Osteoblast (primary cell): ENCODE measurements at regions not wholly inside any gene's neighbourhood (a gene's known extent, or its start where the extent isn't known, plus 50 kb on each side); places are given as distances from the start of the nearest gene placed in this dataset.

Experiments
- DNase-seq: peaks from one replicate; pipeline ENCODE4 v3.0.0; 2011; ENCODE audit warnings: low spot score, mixed read lengths; ENCODE audit not compliant: insufficient read length; ENCODE audit errors: missing footprints
- H2AFZ ChIP-seq: 2 replicates; pipeline ENCODE4 v1.6.0; 2011; ENCODE audit warnings: mild to moderate bottlenecking, low read length
- H3K27ac ChIP-seq: 2 replicates; pipeline ENCODE4 v1.5.1; 2011; ENCODE audit warnings: mild to moderate bottlenecking, low read depth, low read length, moderate library complexity
- H3K27me3 ChIP-seq: 2 replicates; pipeline ENCODE4 v1.6.0; 2012; ENCODE audit warnings: mild to moderate bottlenecking, control low read depth, inconsistent platforms, low read length, moderate library complexity; ENCODE audit not compliant: insufficient read depth
- H3K36me3 ChIP-seq: 2 replicates; pipeline ENCODE4 v1.5.1; 2011; ENCODE audit warnings: mild to moderate bottlenecking, low read length, control low read depth, moderate library complexity; ENCODE audit not compliant: insufficient read depth
- H3K4me1 ChIP-seq: 2 replicates; pipeline ENCODE4 v1.5.1; 2011; ENCODE audit warnings: mild to moderate bottlenecking, low read length, control low read depth, moderate library complexity; ENCODE audit not compliant: insufficient read depth
- H3K4me2 ChIP-seq: 2 replicates; pipeline ENCODE4 v1.6.0; 2011; ENCODE audit warnings: mild to moderate bottlenecking, low read length; ENCODE audit not compliant: insufficient read depth
- H3K4me3 ChIP-seq: fragments of 200-600 bp; sonication (generic); 3 replicates; pipeline ENCODE4 v1.5.1; 2012; ENCODE audit warnings: mild to moderate bottlenecking, low read length, inconsistent platforms; ENCODE audit not compliant: insufficient read depth
- H3K79me2 ChIP-seq: 2 replicates; pipeline ENCODE4 v1.6.0; 2012; ENCODE audit warnings: mild to moderate bottlenecking, low read length, control low read depth, inconsistent platforms; ENCODE audit not compliant: insufficient read depth
- H3K9me3 ChIP-seq: 2 replicates; pipeline ENCODE4 v1.5.1; 2011; ENCODE audit warnings: low read depth, low read length, control low read depth
- H4K20me1 ChIP-seq: 2 replicates; pipeline ENCODE4 v1.6.0; 2012; ENCODE audit warnings: mild to moderate bottlenecking, low read length, control low read depth; ENCODE audit not compliant: insufficient read depth
- CTCF ChIP-seq: IDR thresholded peaks from 2 replicates; pipeline ENCODE4 v1.5.1; 2011; ENCODE audit warnings: mild to moderate bottlenecking, low read depth, low read length, moderate library complexity; ENCODE audit errors: extremely low read depth

GRCh38 chr2:182477774-182478173 is 50.9 kb upstream of the PDE1A start:
- DNase-seq: no peak

GRCh38 chr2:182481676-182482075 is 54.8 kb upstream of the PDE1A start:
- Histone ChIP-seq H3K4me3 (no peak overlapping the region), H3K27ac (no peak overlapping the region), H3K4me1 (no peaks in the 10 kb centered on the region), H3K36me3 (no peaks in the 10 kb centered on the region), H3K9me3 (no peaks in the 10 kb centered on the region), H2AFZ (no peak overlapping the region), H4K20me1 (no peaks in the 10 kb centered on the region), H3K79me2 (no peaks in the 10 kb centered on the region), H3K27me3 (no peaks in the 10 kb centered on the region), H3K4me2 (no peak overlapping the region)
- no peak for DNase-seq
- TF ChIP-seq CTCF: no peak

More at GRCh38 chr2:182477774-182478173, 50.9 kb upstream of the PDE1A start:
- H3K27ac ChIP-seq: no peak overlapping the region
- H3K4me1 ChIP-seq: no peaks in the 10 kb centered on the region
- H4K20me1 ChIP-seq: no peaks in the 10 kb centered on the region
- H3K4me3 ChIP-seq: no peak overlapping the region
- no peaks in the 10 kb centered on the region for H3K9me3 ChIP-seq
- H3K27me3 ChIP-seq: no peaks in the 10 kb centered on the region
- H3K79me2 ChIP-seq: no peaks in the 10 kb centered on the region
- H3K36me3 ChIP-seq: no peaks in the 10 kb centered on the region
- H2AFZ ChIP-seq: no peak overlapping the region
- TF ChIP-seq CTCF: no peak
- no peak overlapping the region for H3K4me2 ChIP-seq

- Histone ChIP-seq H3K36me3 (no peaks in the 10 kb centered on the region), H4K20me1 (no peaks in the 10 kb centered on the region), H3K27me3 (no peaks in the 10 kb centered on the region), H3K4me1 (no peaks in the 10 kb centered on the region), H3K4me2 (no peak overlapping the region), H3K27ac (no peak overlapping the region), H3K9me3 (no peaks in the 10 kb centered on the region), H2AFZ (no peak overlapping the region), H3K4me3 (no peak overlapping the region), H3K79me2 (no peaks in the 10 kb centered on the region)
- no peak for DNase-seq
- TF ChIP-seq CTCF: no peak
These were observed 55.7 kb upstream of the PDE1A start for GRCh38 chr2:182482511-182482910.

GRCh38 chr2:182496596-182496995 is 69.8 kb upstream of the PDE1A start:
- Histone ChIP-seq H3K79me2 (no peaks in the 10 kb centered on the region), H3K4me3 (no peak overlapping the region), H4K20me1 (no peaks in the 10 kb centered on the region), H3K9me3 (no peaks in the 10 kb centered on the region), H3K4me2 (no peak overlapping the region), H3K4me1 (peaks cover 8% of the 10 kb centered on the region), H3K27me3 (no peaks in the 10 kb centered on the region), H2AFZ (peak overlapping the region; percentile 30), H3K27ac (no peak overlapping the region), H3K36me3 (no peaks in the 10 kb centered on the region)
- DNase-seq: peak; percentile 30
- TF ChIP-seq CTCF: no peak
